GM19395 (cell line): ENCODE measurements at regions not wholly inside any gene's neighbourhood (a gene's known extent, or its start where the extent isn't known, plus 50 kb on each side); places are given as distances from the start of the nearest gene placed in this dataset.
"Not testable (repeated sequence)": the region's sequence is repeated elsewhere in the genome, so short reads cannot be mapped to it uniquely, and the experiment has no call there.

ENCODE experiments used
- ATAC-seq: cut with Tn5 transposase; IDR thresholded peaks from one replicate; pipeline ENCODE4 v1.9.1; 2021; ENCODE audit warnings: mild to moderate bottlenecking, moderate library complexity; ENCODE audit not compliant: unreplicated experiment

GRCh38 chr10:46740368-46740767 is 161.4 kb downstream of the SYT15 start:
- ATAC-seq, result not testable (repeated sequence)

DNA sequence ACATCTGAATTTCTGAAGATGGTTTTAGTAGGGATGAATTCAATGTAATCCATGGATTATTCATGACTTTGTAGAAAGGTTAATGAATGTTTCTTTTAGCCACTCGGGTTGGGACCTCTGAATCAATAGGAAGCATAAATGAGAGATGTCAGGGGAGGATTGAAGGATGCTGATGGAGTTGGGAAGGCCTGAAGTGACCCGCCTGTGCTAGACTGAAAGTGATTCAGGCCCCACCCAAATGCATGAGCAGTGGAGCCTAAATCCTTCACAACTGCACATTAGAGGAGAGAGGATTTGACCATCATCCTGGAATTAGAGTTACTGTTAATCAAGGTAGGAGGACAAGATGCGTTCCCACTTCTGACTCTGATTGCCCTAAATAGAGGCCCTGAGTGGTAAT is 162.2 kb upstream of the PTPN20 start:
- ATAC-seq, result peak; percentile 26

- peak; percentile 70 for ATAC-seq
These were observed 161.8 kb upstream of the PTPN20 start for GRCh38 chr10:46749470-46749869.

- not testable (repeated sequence) for ATAC-seq
These were observed 157.5 kb upstream of the PTPN20 start for GRCh38 chr10:46753763-46754162.

GRCh38 chr10:46761471-46761870 is 149.8 kb upstream of the PTPN20 start:
- peak; percentile 94 for ATAC-seq

GRCh38 chr10:46768515-46769291 is 142.5 kb upstream of the PTPN20 start:
- not testable (repeated sequence) for ATAC-seq

DNA sequence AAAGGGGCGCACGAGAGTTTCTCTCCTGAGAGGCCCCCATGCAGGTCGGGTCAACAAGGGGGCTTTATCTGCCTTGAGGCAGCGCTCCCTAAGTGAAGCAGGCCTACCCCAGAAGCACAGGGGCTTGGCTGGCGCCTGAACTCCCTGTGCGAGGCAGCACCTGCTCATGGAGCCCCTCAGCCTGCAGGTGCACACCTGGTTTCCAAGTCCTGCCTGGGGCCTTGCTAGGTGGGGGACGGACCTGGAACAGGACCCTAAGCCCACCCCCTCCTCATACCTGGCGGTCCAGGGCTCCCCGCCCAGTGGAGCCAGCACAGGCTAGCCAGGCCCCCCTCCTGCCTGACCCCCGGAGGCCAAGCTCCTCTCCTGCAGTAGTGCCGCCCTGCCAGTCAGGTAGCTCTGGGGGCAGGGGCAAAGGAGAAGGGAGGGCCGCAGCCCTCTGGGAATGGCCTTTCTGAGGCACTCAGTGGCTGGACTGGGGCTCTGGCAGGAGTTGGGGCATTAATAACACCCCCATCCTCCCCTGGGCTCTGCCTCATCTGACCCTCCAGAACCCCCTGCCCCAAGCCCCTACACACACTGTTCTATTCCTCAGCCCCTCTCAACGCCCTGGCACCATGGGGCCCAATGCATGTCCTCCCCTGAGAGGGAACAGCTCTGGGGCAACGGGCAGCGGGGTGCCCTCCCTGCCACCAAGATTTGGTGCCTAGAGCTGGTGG is 137.9 kb upstream of the PTPN20 start:
- ATAC-seq, result not testable (repeated sequence)

DNA sequence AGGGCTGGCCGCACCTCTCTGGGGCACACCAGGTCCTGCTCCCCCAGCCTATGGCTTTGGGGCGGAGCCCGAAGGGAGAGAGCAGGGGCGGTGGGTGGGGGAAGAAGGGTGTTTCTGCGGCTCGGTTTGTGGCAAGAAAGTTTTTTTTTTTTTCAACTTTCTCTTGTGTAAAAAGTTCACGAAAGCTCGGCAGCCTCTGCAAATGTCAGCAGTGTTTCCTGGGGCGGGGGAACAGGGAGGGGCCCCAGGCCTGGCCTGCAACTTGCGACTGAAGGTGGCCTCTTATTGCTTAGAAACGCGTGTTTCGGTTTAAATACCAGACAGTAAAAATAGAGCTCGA is 137.4 kb upstream of the PTPN20 start:
- ATAC-seq, result not testable (repeated sequence)

DNA sequence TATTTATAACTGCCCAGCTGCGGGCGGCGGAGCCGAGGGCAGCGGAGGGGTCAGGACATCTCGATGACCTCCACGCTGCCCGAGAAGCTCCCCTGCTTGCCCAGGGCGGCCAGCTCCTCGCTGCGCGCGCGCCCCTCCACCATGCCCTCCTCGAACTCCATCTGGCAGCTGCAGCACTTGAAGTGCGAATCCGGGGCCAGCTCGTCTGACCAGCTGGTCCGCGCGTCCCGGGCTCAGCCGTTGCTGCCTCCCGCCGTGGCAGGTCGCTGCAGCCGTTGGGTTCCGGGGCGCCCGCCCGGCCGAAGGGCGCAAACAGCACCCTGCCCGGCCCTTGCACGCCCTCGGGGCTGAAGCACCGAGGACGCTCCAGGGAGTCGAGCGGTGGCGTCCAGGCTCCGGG is 136.9 kb upstream of the PTPN20 start:
- ATAC-seq, result not testable (repeated sequence)

GRCh38 chr10:46774945-46775667 is 136.1 kb upstream of the PTPN20 start:
- ATAC-seq, result not testable (repeated sequence)

DNA sequence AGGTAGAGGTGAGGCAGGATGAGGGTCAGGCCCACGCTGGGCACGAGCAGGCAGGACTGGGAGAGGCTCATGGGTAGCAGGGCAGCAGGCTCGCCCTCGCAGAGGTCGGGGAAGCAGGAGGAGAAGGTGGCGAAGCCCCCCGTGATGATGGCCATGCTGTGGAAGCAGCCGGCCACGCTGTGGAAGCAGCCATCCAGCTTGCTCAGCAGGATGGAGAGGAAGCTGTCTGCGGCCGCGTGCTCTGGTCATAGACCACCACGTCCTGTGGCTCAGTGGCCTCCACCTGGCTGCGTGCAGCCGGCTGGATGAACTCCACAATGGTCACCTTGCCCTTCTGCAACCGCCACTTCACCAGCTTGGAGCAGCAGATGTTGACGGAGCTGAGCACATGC is 135.6 kb upstream of the PTPN20 start:
- ATAC-seq, result not testable (repeated sequence)

DNA sequence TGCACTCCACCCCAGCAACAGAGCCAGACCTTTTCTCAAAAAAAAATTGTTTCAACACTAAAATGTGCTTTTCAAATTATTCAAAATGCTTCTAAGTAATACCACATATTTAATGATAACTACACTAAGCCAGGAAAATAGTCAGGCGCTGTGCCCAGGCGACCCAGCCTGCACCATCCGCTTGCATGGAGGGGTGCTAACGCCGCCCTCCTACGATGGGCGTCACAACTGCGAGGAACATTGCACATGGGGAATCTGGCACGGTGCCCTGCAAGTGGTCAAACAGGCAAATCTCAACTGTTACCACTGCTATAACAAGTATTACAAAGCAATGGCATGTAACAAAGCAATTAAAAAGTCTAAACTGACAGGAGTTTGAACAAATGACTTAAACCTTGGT is 131.7 kb upstream of the PTPN20 start:
- ATAC-seq, result not testable (repeated sequence)

GRCh38 chr10:46780164-46780563 is 131.1 kb upstream of the PTPN20 start:
- ATAC-seq, result not testable (repeated sequence)

GRCh38 chr10:46781001-46781400 is 130.2 kb upstream of the PTPN20 start:
- ATAC-seq, result not testable (repeated sequence)

DNA sequence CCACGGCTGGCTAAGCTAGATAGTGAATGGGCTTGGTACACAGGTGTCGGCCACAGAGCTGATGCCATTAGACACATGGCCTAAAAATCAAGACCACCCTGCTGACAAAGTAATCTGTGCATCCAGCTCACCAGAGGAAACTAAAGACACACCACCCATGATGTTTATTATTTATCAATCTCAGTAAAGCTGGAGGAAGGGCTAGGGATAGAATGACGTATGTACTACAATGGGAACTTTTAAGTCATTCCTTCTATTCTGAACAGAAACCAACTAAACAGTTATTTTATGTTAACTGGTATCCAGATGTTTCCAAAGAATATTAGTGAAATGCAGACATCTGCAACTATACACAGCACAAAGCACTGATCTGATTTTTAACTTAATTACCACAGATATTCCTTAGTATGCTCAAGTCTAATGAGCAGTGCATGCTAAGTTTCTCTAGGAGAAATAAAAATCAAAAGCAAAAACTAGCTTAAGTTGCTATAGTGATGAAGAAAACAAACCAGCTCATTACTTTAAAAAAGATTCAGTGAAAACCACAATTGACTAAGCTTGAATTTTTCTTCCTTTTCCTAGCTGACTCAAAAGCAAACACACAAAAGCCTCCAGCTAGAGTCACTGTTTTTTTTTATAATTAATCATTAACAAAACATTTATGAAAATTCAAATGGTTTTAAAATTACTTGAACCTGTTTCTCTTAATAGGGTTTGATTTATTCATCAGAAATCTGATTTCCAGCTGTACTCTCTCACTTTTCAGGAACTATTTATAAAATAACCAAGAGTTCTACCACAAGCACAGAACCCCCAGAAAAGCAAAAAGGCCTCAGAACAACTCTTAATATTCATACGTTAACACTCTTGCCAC is 129.0 kb upstream of the PTPN20 start:
- ATAC-seq, result peak; percentile 53

- ATAC-seq, result not testable (repeated sequence)
These were observed 126.6 kb upstream of the PTPN20 start for GRCh38 chr10:46784665-46785064.

- not testable (repeated sequence) for ATAC-seq
These were observed 125.1 kb upstream of the PTPN20 start for GRCh38 chr10:46786125-46786517.

GRCh38 chr10:46786518-46787320 is 124.5 kb upstream of the PTPN20 start:
- peak; percentile 81 for ATAC-seq

DNA sequence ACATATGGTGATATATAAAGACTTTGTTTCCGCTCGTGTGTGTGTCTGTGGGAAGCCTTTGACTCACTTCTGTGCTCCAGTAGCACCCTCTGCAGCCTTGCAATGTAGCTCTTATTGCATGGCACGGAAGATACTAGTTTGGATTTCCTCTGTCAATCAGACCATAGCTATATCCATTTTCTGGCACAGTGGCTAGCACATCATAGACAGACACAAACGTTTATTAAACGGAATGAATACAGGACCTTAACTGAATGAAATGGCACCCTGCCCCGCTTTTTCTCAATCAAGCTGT is 124.0 kb upstream of the PTPN20 start:
- ATAC-seq, result peak; percentile 50
